ENCODE measurements at regions not wholly inside any gene's neighbourhood (a gene's known extent, or its start where the extent isn't known, plus 50 kb on each side); places are given as distances from the start of the nearest gene placed in this dataset.

DNA sequence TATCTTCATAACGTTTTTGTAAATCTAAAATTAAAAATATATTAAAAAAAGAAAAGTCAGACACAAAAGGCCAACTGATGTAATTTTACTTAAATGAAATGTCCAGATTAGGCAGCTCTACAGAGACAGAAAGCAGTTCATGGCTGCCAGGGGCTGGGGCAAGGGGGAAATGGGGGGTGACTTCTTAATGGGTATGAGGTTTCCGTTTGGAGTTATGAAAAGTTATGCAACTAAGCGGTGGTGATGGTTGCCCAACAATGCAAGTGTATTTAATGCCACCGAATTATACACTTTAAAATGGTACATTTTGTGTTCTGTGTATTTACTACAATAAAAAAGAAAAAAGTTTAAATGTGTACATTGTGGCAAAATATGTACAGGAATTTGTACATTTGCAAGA, 70.2 kb upstream of the TEX51 start:
- H3K27ac Mint-ChIP-seq, result no peak overlapping the region
- ATAC-seq, result no peak
- TF ChIP-seq, protein P1, sequence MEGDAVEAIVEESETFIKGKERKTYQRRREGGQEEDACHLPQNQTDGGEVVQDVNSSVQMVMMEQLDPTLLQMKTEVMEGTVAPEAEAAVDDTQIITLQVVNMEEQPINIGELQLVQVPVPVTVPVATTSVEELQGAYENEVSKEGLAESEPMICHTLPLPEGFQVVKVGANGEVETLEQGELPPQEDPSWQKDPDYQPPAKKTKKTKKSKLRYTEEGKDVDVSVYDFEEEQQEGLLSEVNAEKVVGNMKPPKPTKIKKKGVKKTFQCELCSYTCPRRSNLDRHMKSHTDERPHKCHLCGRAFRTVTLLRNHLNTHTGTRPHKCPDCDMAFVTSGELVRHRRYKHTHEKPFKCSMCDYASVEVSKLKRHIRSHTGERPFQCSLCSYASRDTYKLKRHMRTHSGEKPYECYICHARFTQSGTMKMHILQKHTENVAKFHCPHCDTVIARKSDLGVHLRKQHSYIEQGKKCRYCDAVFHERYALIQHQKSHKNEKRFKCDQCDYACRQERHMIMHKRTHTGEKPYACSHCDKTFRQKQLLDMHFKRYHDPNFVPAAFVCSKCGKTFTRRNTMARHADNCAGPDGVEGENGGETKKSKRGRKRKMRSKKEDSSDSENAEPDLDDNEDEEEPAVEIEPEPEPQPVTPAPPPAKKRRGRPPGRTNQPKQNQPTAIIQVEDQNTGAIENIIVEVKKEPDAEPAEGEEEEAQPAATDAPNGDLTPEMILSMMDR (IDR thresholded peaks at IDR 0.05), result no peak
- no peak overlapping the region for H3K4me3 Mint-ChIP-seq
- ChIA-PET CTCF (no interaction called here), POLR2A (no interaction called here)
- no peaks in the 10 kb centered on the region for H3K9me3 Mint-ChIP-seq
- no peak for DNase-seq
- no peaks in the 10 kb centered on the region for H3K36me3 Mint-ChIP-seq (ENCODE audit: low read depth)
- intact Hi-C loops (cut with micrococcal nuclease), result no loop called here
- peaks cover 3% of the 10 kb centered on the region for H3K27me3 Mint-ChIP-seq
- H3K4me1 Mint-ChIP-seq (ENCODE audit: low read depth), result no peaks in the 10 kb centered on the region

DNA sequence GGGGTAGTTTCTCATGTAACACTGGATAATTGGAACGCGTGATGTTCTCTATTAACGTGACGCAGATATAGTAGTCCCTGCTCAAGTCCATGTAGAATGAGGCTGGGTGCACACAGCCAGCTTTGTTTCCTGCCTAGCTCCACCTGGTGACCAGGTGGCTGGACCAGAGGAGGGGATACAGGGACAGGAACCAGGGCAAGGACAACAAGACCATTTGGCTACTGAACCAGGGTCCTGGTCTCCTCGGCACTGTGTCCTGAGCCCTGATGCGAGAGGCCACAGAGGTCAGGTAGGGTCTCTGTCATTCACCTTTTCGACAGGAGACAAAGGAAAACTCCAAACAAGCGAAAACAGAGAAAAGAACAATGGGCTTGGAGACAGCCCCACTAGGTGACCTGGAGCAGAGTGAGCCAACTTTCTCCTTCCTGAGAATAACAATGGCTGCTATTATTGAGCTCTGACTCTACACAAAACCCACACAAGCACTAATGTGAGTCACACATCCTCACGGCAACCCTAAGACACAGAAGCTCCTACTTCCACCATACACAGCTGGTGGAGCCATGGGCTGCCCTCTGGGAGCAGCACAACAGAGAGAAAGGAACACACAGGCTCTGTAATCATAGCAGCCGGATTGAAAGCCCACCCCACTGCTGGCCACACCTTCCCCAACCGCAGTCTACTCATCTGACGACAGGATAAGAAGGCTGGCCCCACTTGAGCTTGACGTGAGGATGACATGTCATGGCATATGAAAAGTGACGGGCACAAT, 67.3 kb upstream of the TEX51 start:
- CTCF ChIA-PET, result no interaction called here

DNA sequence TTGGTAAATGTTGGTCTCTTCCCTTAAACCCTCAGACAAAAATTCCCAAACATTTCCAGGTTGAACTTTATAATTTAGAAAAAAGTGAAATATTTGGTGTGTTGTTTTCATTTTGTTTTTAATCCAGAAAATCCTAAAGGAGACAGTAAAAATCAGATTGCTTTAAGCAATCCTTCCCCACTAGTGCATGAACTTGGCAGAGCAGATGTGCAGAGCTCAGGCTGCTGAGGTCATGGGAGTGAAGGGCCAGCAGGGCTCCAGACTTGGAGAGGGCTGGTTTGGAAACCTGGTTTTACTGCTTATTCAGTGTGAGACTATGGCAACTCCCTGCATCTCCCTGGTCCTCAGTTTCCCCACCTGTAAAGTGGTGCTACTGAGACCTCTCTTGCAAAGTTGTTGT, 66.7 kb upstream of the TEX51 start:
- intact Hi-C loops (cut with micrococcal nuclease), result no loop called here
- Mint-ChIP-seq H3K36me3 (ENCODE audit: low read depth) (no peaks in the 10 kb centered on the region), H3K27ac (no peak overlapping the region), H3K27me3 (peaks cover 3% of the 10 kb centered on the region), H3K4me3 (no peak overlapping the region), H3K9me3 (no peaks in the 10 kb centered on the region), H3K4me1 (ENCODE audit: low read depth) (no peaks in the 10 kb centered on the region)
- TF ChIP-seq, protein P1 (IDR thresholded peaks at IDR 0.05), result no peak
- POLR2A ChIA-PET, result no interaction called here
- CTCF ChIA-PET, result no interaction called here
- ATAC-seq (no peak), DNase-seq (no peak)

More for the DNA sequence above, 67.3 kb upstream of the TEX51 start:
- intact Hi-C loops (cut with micrococcal nuclease), result no loop called here
- no peak for DNase-seq
- Mint-ChIP-seq H3K4me1 (ENCODE audit: low read depth) (no peaks in the 10 kb centered on the region), H3K27ac (no peak overlapping the region), H3K36me3 (ENCODE audit: low read depth) (no peaks in the 10 kb centered on the region), H3K27me3 (peaks cover 3% of the 10 kb centered on the region), H3K4me3 (no peak overlapping the region), H3K9me3 (no peaks in the 10 kb centered on the region)
- no peak for ATAC-seq
- POLR2A ChIA-PET, result no interaction called here
- TF ChIP-seq, protein P1 (IDR thresholded peaks at IDR 0.05), result no peak

DNA sequence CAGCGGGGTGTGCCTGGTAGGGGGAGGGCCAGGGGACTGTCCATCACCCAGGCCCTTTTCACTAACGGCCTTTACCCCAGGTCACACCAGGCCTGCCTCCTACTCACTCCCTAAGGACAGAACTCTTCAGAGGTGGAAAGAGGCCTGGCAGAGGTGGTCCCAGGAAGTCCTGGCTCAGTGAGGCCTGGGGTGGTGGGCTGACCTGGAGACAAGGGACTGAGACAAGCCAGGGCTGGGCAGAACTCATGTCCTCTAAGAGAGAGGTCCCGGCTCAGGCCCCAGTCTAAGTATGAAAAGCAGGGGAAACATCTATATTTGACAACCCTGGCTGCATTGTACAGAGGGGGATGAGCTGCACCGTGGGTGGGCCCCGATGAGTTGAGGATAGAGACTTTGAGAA, 65.9 kb upstream of the TEX51 start:
- Mint-ChIP-seq H3K4me3 (no peak overlapping the region), H3K36me3 (ENCODE audit: low read depth) (no peaks in the 10 kb centered on the region), H3K27me3 (peaks cover 3% of the 10 kb centered on the region), H3K27ac (no peak overlapping the region), H3K4me1 (ENCODE audit: low read depth) (no peaks in the 10 kb centered on the region), H3K9me3 (no peaks in the 10 kb centered on the region)
- ATAC-seq, result no peak
- intact Hi-C loops (cut with micrococcal nuclease), result no loop called here
- ChIA-PET POLR2A (interaction anchor here (1.3 kb wide), 1 partner anchor 9 kb away, joined by 3 read pairs; no protein-coding TSS in a partner anchor), CTCF (no interaction called here)
- DNase-seq, result no peak
- TF ChIP-seq, protein P1 (IDR thresholded peaks at IDR 0.05), result no peak

DNA sequence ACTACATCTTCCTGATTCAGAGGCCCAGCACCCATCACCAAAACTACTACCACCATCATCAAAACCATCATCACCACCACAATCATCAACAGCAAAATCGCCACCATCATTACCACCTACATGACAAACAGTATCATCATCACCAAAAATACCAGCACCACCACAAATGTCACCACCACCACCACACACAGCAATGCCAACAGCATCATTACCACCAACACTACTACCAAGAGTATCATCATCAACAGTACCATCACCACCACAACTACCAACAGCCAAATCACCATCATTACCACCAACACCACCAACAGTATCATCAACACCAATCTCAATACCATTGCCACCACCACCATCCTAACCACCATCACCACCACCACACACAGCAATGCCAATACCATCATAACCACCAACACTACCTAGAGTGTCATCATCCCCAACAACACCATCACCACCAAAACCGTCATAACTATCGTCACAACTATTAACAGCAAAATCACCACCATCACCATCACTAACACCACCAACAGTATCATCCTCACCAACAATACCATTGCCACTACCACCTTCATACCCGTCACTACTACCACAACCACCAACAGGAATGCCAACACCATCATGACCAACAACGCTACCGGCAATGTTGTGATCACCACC, 64.6 kb upstream of the TEX51 start:
- TF ChIP-seq, protein P1 (IDR thresholded peaks at IDR 0.05), result no peak
- DNase-seq (no peak), ATAC-seq (no peak)
- peaks cover 3% of the 10 kb centered on the region for H3K27me3 Mint-ChIP-seq
- no peaks in the 10 kb centered on the region for H3K36me3 Mint-ChIP-seq (ENCODE audit: low read depth)
- intact Hi-C loops (cut with micrococcal nuclease), result no loop called here
- ChIA-PET CTCF (no interaction called here), POLR2A (interaction anchor here (1.3 kb wide), 1 partner anchor 8 kb away, joined by 3 read pairs; no protein-coding TSS in a partner anchor)
- no peaks in the 10 kb centered on the region for H3K4me1 Mint-ChIP-seq (ENCODE audit: low read depth)
- no peak overlapping the region for H3K4me3 Mint-ChIP-seq
- no peaks in the 10 kb centered on the region for H3K9me3 Mint-ChIP-seq
- H3K27ac Mint-ChIP-seq, result no peak overlapping the region
